ENCODE measurements at regions not wholly inside any gene's neighbourhood (a gene's known extent, or its start where the extent isn't known, plus 50 kb on each side); places are given as distances from the start of the nearest gene placed in this dataset.
"Not testable (repeated sequence)": the region's sequence is repeated elsewhere in the genome, so short reads cannot be mapped to it uniquely, and the experiment has no call there.

GRCh38 chr10:123240776-123241175, 86.6 kb downstream of the BUB3 start:
- no peak for TF ChIP-seq CTCF (IDR thresholded peaks at IDR 0.05)
- DNase-seq (ENCODE audit: low spot score) (no peak), ATAC-seq (ENCODE audit: low FRiP score) (no peak)

GRCh38 chr10:123241391-123242141, 87.4 kb downstream of the BUB3 start:
- DNase-seq (ENCODE audit: low spot score) (no peak), ATAC-seq (ENCODE audit: low FRiP score) (no peak)
- TF ChIP-seq CTCF (IDR thresholded peaks at IDR 0.05) = no peak

DNA sequence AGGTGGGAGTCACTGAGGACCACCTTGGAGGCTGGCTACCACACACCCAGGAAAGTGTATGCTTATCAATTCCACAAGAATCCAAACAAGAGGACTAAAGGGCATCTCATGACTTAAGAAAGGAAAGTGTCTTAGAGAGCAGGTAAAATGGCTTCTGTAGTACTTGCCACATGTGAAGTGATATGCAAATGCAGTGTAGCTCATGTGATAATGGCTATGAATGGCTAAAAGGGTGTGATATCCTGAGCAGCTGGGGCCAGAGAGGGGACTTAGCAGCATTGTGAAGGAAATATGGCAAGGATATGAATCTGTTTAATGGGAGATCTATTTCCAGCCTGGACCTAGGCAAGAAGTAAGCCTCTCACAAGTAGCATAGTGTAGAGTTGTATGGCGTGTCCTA, 90.5 kb downstream of the BUB3 start:
- ATAC-seq (ENCODE audit: low FRiP score) (no peak), DNase-seq (ENCODE audit: low spot score) (no peak)
- no peak for TF ChIP-seq CTCF (IDR thresholded peaks at IDR 0.05)

GRCh38 chr10:123245264-123245663, 91.1 kb downstream of the BUB3 start:
- DNase-seq (ENCODE audit: low spot score) = no peak
- no peak for ATAC-seq (ENCODE audit: low FRiP score)
- TF ChIP-seq CTCF (IDR thresholded peaks at IDR 0.05) = no peak

DNA sequence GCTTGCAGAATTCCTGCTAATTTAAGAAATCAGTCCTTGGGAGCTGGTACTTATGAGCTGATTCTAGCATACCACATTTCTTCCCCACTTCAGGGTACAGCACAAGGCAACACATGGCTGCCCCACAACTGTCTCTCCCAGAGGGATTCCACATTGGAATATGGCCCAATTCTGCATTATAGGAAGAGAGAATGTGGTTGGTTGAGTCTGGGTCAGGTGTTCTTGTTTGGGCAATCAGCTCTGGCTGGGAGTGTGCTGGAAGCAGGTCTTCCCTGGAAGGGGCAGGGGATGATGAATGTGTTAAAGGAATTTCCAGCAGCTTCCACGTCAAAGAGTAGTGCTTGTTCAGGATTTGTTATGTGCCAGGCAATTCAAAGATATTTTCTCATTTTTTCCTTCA, 95.7 kb downstream of the BUB3 start:
- TF ChIP-seq CTCF (IDR thresholded peaks at IDR 0.05) = no peak
- ATAC-seq (ENCODE audit: low FRiP score) = no peak
- DNase-seq (ENCODE audit: low spot score) = no peak

DNA sequence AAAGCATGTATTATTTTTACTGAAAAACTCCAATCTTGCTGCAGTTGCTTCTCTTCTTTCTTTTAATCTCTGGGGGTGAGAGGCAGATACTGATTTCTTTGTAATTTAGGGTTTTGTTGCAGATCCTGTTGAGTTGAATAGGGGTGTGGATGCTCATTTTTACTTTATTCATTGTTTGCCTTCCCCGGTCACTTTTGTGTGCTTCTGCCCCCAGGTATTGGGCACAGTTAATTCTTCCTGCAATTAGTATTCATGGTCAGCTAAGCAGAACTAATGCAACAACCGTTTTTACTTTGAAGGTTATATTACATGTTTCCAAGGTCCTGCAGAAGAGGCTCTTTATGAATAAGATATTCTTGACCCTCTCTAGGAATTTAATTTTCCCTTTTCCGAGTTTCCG, 96.4 kb downstream of the BUB3 start:
- no peak for ATAC-seq (ENCODE audit: low FRiP score)
- no peak for TF ChIP-seq CTCF (IDR thresholded peaks at IDR 0.05)
- DNase-seq (ENCODE audit: low spot score) = no peak

GRCh38 chr10:123252779-123253178, 98.6 kb downstream of the BUB3 start:
- no peak for TF ChIP-seq CTCF (IDR thresholded peaks at IDR 0.05)
- ATAC-seq (ENCODE audit: low FRiP score) = no peak
- DNase-seq (ENCODE audit: low spot score) = no peak

- not testable (repeated sequence) for DNase-seq (ENCODE audit: low spot score); ATAC-seq (ENCODE audit: low FRiP score)
Observed at GRCh38 chr10:123254343-123254742, 100.1 kb downstream of the BUB3 start.

Data from omental fat pad (tissue), 3 donors.